Keratinocyte (primary cell): ENCODE measurements at regions not wholly inside any gene's neighbourhood (a gene's known extent, or its start where the extent isn't known, plus 50 kb on each side); places are given as distances from the start of the nearest gene placed in this dataset.

Experiments used
- DNase-seq: peaks from one replicate; pipeline ENCODE4 v3.0.0-alpha.2; 2011; ENCODE audit warnings: low read depth, missing footprints, low spot score
- FAIRE-seq: peaks from 2 replicates; lab custom pipeline; 2011; peaks lifted over from hg19 to GRCh38; lab: Jason Lieb, UNC
- H2AFZ ChIP-seq: 2 replicates; pipeline ENCODE4 v1.6.0; 2012; ENCODE audit warnings: low read length, control low read depth, inconsistent platforms; ENCODE audit not compliant: control insufficient read depth
- H3K27ac ChIP-seq: 2 replicates; pipeline ENCODE4 v1.5.1; 2011; ENCODE audit warnings: low read length; ENCODE audit not compliant: control insufficient read depth, insufficient read depth
- H3K27me3 ChIP-seq: 3 replicates; pipeline ENCODE4 v1.6.0; 2011; ENCODE audit warnings: low read length; ENCODE audit not compliant: control insufficient read depth, insufficient read depth; ENCODE audit errors: extremely low read depth
- H3K36me3 ChIP-seq, 2 experiments: 2 replicates in 1 of 2; 3 replicates in 1 of 2; pipeline ENCODE4 v1.5.1; 2011; ENCODE audit warnings: low read length in 2 of 2, mild to moderate bottlenecking in 1 of 2; ENCODE audit not compliant: control insufficient read depth in 2 of 2, insufficient read depth in 2 of 2; ENCODE audit errors: extremely low read depth in 1 of 2
- H3K4me1 ChIP-seq: 3 replicates; pipeline ENCODE4 v1.5.1; 2011; ENCODE audit warnings: low read length; ENCODE audit not compliant: control insufficient read depth, insufficient read depth; ENCODE audit errors: extremely low read depth
- H3K4me2 ChIP-seq: 3 replicates; pipeline ENCODE4 v1.6.0; 2011; ENCODE audit warnings: low read depth, low read length; ENCODE audit not compliant: control insufficient read depth, insufficient read depth; ENCODE audit errors: extremely low read depth
- H3K4me3 ChIP-seq, 3 experiments: fragments of 200-600 bp in 1 of 3; sonication (generic) in 1 of 3; 2 replicates in 2 of 3; 3 replicates in 1 of 3; pipeline ENCODE4 v1.5.1; 2011 to 2016; ENCODE audit warnings: low read length in 3 of 3, mild to moderate bottlenecking in 3 of 3, control low read depth in 2 of 3, inconsistent platforms in 1 of 3, low read depth in 1 of 3, mixed read lengths in 1 of 3, mixed run types in 1 of 3, moderate library complexity in 1 of 3; ENCODE audit not compliant: control insufficient read depth in 2 of 3, insufficient read depth in 2 of 3; ENCODE audit errors: extremely low read depth in 1 of 3
- H3K79me2 ChIP-seq: 2 replicates; pipeline ENCODE4 v1.6.0; 2012; ENCODE audit warnings: low read length; ENCODE audit not compliant: control insufficient read depth, insufficient read depth
- H3K9ac ChIP-seq: 3 replicates; pipeline ENCODE4 v1.6.0; 2011; ENCODE audit warnings: low read length; ENCODE audit not compliant: control insufficient read depth, insufficient read depth; ENCODE audit errors: extremely low read depth
- H3K9me1 ChIP-seq: 3 replicates; pipeline ENCODE4 v1.6.0; 2011; ENCODE audit warnings: low read length; ENCODE audit not compliant: control insufficient read depth, insufficient read depth; ENCODE audit errors: extremely low read depth
- H3K9me3 ChIP-seq: 2 replicates; pipeline ENCODE4 v1.5.1; 2012; ENCODE audit warnings: low read depth, low read length; ENCODE audit not compliant: control insufficient read depth
- H4K20me1 ChIP-seq: 3 replicates; pipeline ENCODE4 v1.6.0; 2011; ENCODE audit warnings: low read length; ENCODE audit not compliant: control insufficient read depth, insufficient read depth; ENCODE audit errors: extremely low read depth
- EZH2 ChIP-seq: IDR thresholded peaks from one replicate; pipeline ENCODE4 v1.6.1; 2012; ENCODE audit warnings: inconsistent platforms, mild to moderate bottlenecking, low read length, moderate library complexity
- dilution Hi-C: fragments of 300-500 bp; cut with MboI; formaldehyde crosslinking; loops from one replicate; pipeline ENCODE4 v1.7.0; 2020; ENCODE audit warnings: low sequenced_read_pairs; ENCODE audit not compliant: extremely low pct_ligation_motif_present
- TF ChIP-seq, protein P1 (sequence below), 3 experiments: IDR thresholded peaks in 1 of 3; conservative IDR thresholded peaks in 1 of 3; optimal IDR thresholded peaks in 1 of 3; 2 replicates in 2 of 3; 3 replicates in 1 of 3; pipeline versions ENCODE3 to v1.5.1; 2011; ENCODE audit warnings: low read length in 3 of 3, mild to moderate bottlenecking in 3 of 3, moderate library complexity in 2 of 3, control low read depth in 1 of 3, inconsistent platforms in 1 of 3; ENCODE audit not compliant: insufficient read depth in 2 of 3; ENCODE audit errors: extremely low read depth in 1 of 3

DNA sequence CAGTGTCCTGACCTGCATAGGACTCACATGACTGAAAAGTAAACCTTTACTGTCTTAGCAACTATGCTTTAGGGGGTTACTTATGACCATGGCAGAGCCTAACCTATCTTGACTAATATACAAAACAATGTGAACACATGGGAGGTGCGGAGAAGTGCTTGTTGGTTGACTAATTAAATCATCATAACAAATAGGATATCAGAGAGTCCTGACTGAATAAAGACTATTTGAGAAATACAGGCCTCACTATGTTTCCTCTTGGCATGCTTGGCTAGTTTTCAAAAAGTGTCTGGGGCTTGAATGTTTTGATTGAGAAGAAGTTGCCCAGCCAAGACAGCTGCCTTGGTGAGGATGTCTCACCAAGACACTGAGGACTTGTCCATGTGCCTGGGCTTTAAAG, 104.4 kb upstream of the PHYHIPL start:
- no peaks in the 10 kb centered on the region for H3K36me3 ChIP-seq
- no peak overlapping the region for H2AFZ ChIP-seq
- no peaks in the 10 kb centered on the region for H3K9me1 ChIP-seq
- TF ChIP-seq, protein P1, sequence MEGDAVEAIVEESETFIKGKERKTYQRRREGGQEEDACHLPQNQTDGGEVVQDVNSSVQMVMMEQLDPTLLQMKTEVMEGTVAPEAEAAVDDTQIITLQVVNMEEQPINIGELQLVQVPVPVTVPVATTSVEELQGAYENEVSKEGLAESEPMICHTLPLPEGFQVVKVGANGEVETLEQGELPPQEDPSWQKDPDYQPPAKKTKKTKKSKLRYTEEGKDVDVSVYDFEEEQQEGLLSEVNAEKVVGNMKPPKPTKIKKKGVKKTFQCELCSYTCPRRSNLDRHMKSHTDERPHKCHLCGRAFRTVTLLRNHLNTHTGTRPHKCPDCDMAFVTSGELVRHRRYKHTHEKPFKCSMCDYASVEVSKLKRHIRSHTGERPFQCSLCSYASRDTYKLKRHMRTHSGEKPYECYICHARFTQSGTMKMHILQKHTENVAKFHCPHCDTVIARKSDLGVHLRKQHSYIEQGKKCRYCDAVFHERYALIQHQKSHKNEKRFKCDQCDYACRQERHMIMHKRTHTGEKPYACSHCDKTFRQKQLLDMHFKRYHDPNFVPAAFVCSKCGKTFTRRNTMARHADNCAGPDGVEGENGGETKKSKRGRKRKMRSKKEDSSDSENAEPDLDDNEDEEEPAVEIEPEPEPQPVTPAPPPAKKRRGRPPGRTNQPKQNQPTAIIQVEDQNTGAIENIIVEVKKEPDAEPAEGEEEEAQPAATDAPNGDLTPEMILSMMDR (optimal IDR thresholded peaks at IDR 0.05 in 1 of 3, IDR thresholded peaks at IDR 0.05 in 1 of 3, conservative IDR thresholded peaks at IDR 0.05 in 1 of 3; ENCODE audit: extremely low read depth in 1 of 3, insufficient read depth in 2 of 3, low read length in 3 of 3) = no peak
- no peak for TF ChIP-seq EZH2
- H3K4me2 ChIP-seq = no peak overlapping the region
- FAIRE-seq (no peak), DNase-seq (no peak)
- H3K4me1 ChIP-seq = no peaks in the 10 kb centered on the region
- dilution Hi-C loops = no loop called here
- no peaks in the 10 kb centered on the region for H3K27me3 ChIP-seq
- no peaks in the 10 kb centered on the region for H4K20me1 ChIP-seq
- no peaks in the 10 kb centered on the region for H3K9me3 ChIP-seq
- no peak overlapping the region for H3K4me3 ChIP-seq
- H3K9ac ChIP-seq = no peak overlapping the region
- no peaks in the 10 kb centered on the region for H3K79me2 ChIP-seq
- H3K27ac ChIP-seq = no peak overlapping the region

DNA sequence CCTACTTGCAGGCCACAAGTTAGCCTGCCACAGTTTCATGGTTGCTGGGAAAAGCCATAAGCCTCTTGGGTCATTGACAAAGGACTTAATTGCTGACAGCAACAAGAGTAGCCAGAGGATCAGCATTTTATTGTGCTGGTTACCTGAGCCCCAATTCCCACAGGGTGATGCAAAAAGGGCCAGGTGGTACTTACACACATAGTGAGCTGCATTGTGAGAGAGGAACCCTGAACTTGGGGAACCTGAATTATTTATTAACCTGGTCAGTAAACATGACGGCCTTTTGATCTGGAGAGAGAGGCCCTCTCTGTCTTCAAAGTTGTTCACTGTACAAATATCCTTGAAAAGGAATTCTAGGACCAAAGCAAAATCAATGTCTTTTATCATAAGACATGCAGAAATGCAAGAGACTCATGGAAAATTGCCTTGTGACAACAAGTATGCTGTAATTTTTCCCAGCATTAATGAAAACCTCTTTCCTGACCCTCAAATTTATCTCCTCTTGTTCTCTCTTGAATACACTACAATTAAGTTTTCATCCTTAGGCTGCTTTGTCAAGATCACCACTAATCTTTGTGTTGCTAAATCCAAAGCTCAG, 102.9 kb upstream of the PHYHIPL start:
- H3K27ac ChIP-seq = no peak overlapping the region
- no peak overlapping the region for H3K4me3 ChIP-seq
- H3K9me3 ChIP-seq = no peaks in the 10 kb centered on the region
- no peaks in the 10 kb centered on the region for H4K20me1 ChIP-seq
- H3K27me3 ChIP-seq = no peaks in the 10 kb centered on the region
- H3K79me2 ChIP-seq = no peaks in the 10 kb centered on the region
- no peak overlapping the region for H3K4me2 ChIP-seq
- no peak for TF ChIP-seq EZH2
- TF ChIP-seq, protein P1 (optimal IDR thresholded peaks at IDR 0.05 in 1 of 3, IDR thresholded peaks at IDR 0.05 in 1 of 3, conservative IDR thresholded peaks at IDR 0.05 in 1 of 3; ENCODE audit: extremely low read depth in 1 of 3, insufficient read depth in 2 of 3, low read length in 3 of 3) = no peak
- H2AFZ ChIP-seq = no peak overlapping the region
- no peak overlapping the region for H3K9ac ChIP-seq
- no peaks in the 10 kb centered on the region for H3K4me1 ChIP-seq
- dilution Hi-C loops = no loop called here
- no peaks in the 10 kb centered on the region for H3K36me3 ChIP-seq
- DNase-seq (no peak), FAIRE-seq (no peak)
- H3K9me1 ChIP-seq = no peaks in the 10 kb centered on the region
